HCT116 (cell line): ENCODE measurements at regions not wholly inside any gene's neighbourhood (a gene's known extent, or its start where the extent isn't known, plus 50 kb on each side); places are given as distances from the start of the nearest gene placed in this dataset.
A peak's percentile ranks its signal among the peaks of the same experiment; 100 is the strongest.

Experiments used
- ATAC-seq: fragments of 200-7000 bp; cut with Tn5 transposase; 2 replicates; pipeline ENCODE4 v1.9.1; 2020; ENCODE audit warnings: mild to moderate bottlenecking, moderate library complexity
- BruUV-seq: library from RNA; stranded (reverse); fragments of 400-500 nt; replicated peaks from 2 replicates; lab custom pipeline; 2021; lab: Mats Ljungman, UMichigan
- CTCF ChIA-PET: fragments of 300-600 bp; sonication (Branson Sonifier 250); formaldehyde crosslinking; loops from one replicate; lab custom pipeline; 2021; ENCODE audit warnings: antibody characterized with exemption; lab: Charles Lee
- POLR2A ChIA-PET: fragments of 300-600, 350-600 bp; sonication (Branson Sonifier 250); formaldehyde crosslinking; loops from one replicate; lab custom pipeline; 2021; ENCODE audit warnings: antibody characterized with exemption; lab: Charles Lee
- RAD21 ChIA-PET, 2 experiments: fragments of 300-600 bp; sonication (Branson Sonifier 250); formaldehyde crosslinking; loops; one replicate each; lab custom pipeline; 2023; ENCODE audit warnings: low total read pairs in 2 of 2; ENCODE audit not compliant: uncharacterized antibody in 2 of 2, unreplicated experiment in 2 of 2, low non-redundant PET in 1 of 2; lab: Charles Lee
- DNase-seq: peaks from one replicate; pipeline ENCODE4 v3.0.0-alpha.2; 2010; ENCODE audit warnings: low read depth, low spot score
- H2AFZ ChIP-seq: fragments of 200-600 bp; shearing (Covaris generic), sonication (generic); 2 replicates; pipeline ENCODE4 v1.6.1; 2017; ENCODE audit warnings: low read depth, mixed run types, mixed read lengths, antibody characterized with exemption, low read length; ENCODE audit not compliant: poor library complexity, severe bottlenecking
- H3K27ac ChIP-seq: 2 replicates; pipeline ENCODE4 v1.5.1; 2012; ENCODE audit warnings: low read depth, low read length
- H3K27me3 ChIP-seq: fragments of 200-600 bp; sonication (generic); 2 replicates; pipeline ENCODE4 v1.6.1; 2016; ENCODE audit warnings: mixed run types, low read length, mixed read lengths; ENCODE audit not compliant: insufficient read depth
- H3K36me3 ChIP-seq, 2 experiments: fragments of 200-500 bp in 1 of 2; fragments of 200-600 bp in 1 of 2; sonication (Bioruptor generic) in 1 of 2; sonication (generic) in 1 of 2; 2 replicates each; pipeline versions ENCODE4 v1.5.1 to v1.6.1; 2014 to 2016; ENCODE audit warnings: low read length in 2 of 2, inconsistent platforms in 1 of 2, mixed read lengths in 1 of 2, mixed run types in 1 of 2; ENCODE audit not compliant: insufficient read depth in 2 of 2, control insufficient read depth in 1 of 2
- H3K4me1 ChIP-seq, 2 experiments: fragments of 200-600 bp in 1 of 2; sonication (generic) in 1 of 2; 2 replicates each; pipeline versions ENCODE4 v1.5.1 to v1.6.1; 2012 to 2017; ENCODE audit warnings: low read length in 2 of 2, inconsistent platforms in 1 of 2, mild to moderate bottlenecking in 1 of 2, mixed read lengths in 1 of 2, mixed run types in 1 of 2, moderate library complexity in 1 of 2; ENCODE audit not compliant: insufficient read depth in 2 of 2, control insufficient read depth in 1 of 2
- H3K4me2 ChIP-seq: fragments of 200-600 bp; sonication (generic); 2 replicates; pipeline ENCODE4 v1.6.1; 2017; ENCODE audit warnings: mixed run types, low read length, mixed read lengths
- H3K4me3 ChIP-seq, 2 experiments: fragments of 200-600 bp in 1 of 2; sonication (generic) in 1 of 2; replicated peaks in 1 of 2; 2 replicates each; pipeline ENCODE4 v1.5.1; 2011 to 2016; ENCODE audit warnings: low read length in 2 of 2, control low read depth in 1 of 2, low read depth in 1 of 2, mild to moderate bottlenecking in 1 of 2, mixed read lengths in 1 of 2, mixed run types in 1 of 2
- H3K79me2 ChIP-seq: fragments of 200-600 bp; sonication (generic); 2 replicates; pipeline ENCODE4 v1.6.1; 2017; ENCODE audit warnings: mild to moderate bottlenecking, mixed run types, low read length, moderate library complexity, mixed read lengths; ENCODE audit not compliant: insufficient read depth
- H3K9ac ChIP-seq: fragments of 200-600 bp; sonication (generic); 2 replicates; pipeline ENCODE4 v1.6.1; 2016; ENCODE audit warnings: low read length, mixed read lengths
- H3K9me2 ChIP-seq: fragments of 200-600 bp; sonication (generic), shearing (Covaris generic); 2 replicates; pipeline ENCODE4 v1.6.1; 2017; ENCODE audit warnings: mixed run types, mild to moderate bottlenecking, moderate library complexity; ENCODE audit not compliant: insufficient read depth
- H3K9me3 ChIP-seq, 2 experiments: fragments of 200-500 bp in 1 of 2; fragments of 200-600 bp in 1 of 2; sonication (Bioruptor generic) in 1 of 2; sonication (generic) in 1 of 2; 2 replicates each; pipeline ENCODE4 v1.6.1; 2014 to 2017; ENCODE audit warnings: low read length in 2 of 2, mixed read lengths in 2 of 2, inconsistent platforms in 1 of 2, low read depth in 1 of 2, mild to moderate bottlenecking in 1 of 2, mixed run types in 1 of 2, moderate library complexity in 1 of 2; ENCODE audit not compliant: control insufficient read depth in 1 of 2, insufficient read depth in 1 of 2
- H4K20me1 ChIP-seq: fragments of 200-600 bp; sonication (generic), shearing (Covaris generic); 2 replicates; pipeline ENCODE4 v1.6.1; 2017; ENCODE audit warnings: mixed run types, mild to moderate bottlenecking, moderate library complexity; ENCODE audit not compliant: insufficient read depth
- CBX3 ChIP-seq: IDR thresholded peaks from 2 replicates; pipeline ENCODE4 v1.6.1; 2012; ENCODE audit warnings: low read depth
- EZH2phosphoT487 ChIP-seq: fragments of 200-600 bp; IDR thresholded peaks from 2 replicates; pipeline ENCODE4 v1.6.1; 2018; ENCODE audit warnings: antibody characterized with exemption, borderline replicate concordance
- FOSL1 ChIP-seq: IDR thresholded peaks from 2 replicates; pipeline ENCODE4 v1.6.1; 2012; ENCODE audit warnings: low read depth
- POLR2A ChIP-seq: IDR thresholded peaks from 2 replicates; pipeline ENCODE4 v1.7.0; 2011; ENCODE audit warnings: borderline replicate concordance; ENCODE audit not compliant: insufficient read depth, insufficient read length; ENCODE audit errors: extremely low read depth
- POLR2AphosphoS5 ChIP-seq: IDR thresholded peaks from 2 replicates; pipeline ENCODE4 v1.6.1; 2011; ENCODE audit warnings: mild to moderate bottlenecking, low read depth, low read length, moderate library complexity
- RAD21 ChIP-seq: IDR thresholded peaks from 2 replicates; pipeline ENCODE4 v1.6.1; 2012; ENCODE audit warnings: low read depth, mild to moderate bottlenecking
- SIN3A ChIP-seq: IDR thresholded peaks from 2 replicates; pipeline ENCODE4 v1.6.1; 2012; ENCODE audit warnings: low read depth
- intact Hi-C: fragments of 100-400 bp; cut with micrococcal nuclease; formaldehyde crosslinking; loops from 2 replicates; pipeline ENCODE4 v1.10.0; 2022
- TF ChIP-seq, protein P1 (sequence below): IDR thresholded peaks from 2 replicates; pipeline ENCODE4 v1.6.1; 2012; ENCODE audit warnings: low read depth
- TF ChIP-seq, protein P2 (sequence below): IDR thresholded peaks from 2 replicates; pipeline ENCODE4 v1.6.1; 2012

- TF ChIP-seq, protein P1, sequence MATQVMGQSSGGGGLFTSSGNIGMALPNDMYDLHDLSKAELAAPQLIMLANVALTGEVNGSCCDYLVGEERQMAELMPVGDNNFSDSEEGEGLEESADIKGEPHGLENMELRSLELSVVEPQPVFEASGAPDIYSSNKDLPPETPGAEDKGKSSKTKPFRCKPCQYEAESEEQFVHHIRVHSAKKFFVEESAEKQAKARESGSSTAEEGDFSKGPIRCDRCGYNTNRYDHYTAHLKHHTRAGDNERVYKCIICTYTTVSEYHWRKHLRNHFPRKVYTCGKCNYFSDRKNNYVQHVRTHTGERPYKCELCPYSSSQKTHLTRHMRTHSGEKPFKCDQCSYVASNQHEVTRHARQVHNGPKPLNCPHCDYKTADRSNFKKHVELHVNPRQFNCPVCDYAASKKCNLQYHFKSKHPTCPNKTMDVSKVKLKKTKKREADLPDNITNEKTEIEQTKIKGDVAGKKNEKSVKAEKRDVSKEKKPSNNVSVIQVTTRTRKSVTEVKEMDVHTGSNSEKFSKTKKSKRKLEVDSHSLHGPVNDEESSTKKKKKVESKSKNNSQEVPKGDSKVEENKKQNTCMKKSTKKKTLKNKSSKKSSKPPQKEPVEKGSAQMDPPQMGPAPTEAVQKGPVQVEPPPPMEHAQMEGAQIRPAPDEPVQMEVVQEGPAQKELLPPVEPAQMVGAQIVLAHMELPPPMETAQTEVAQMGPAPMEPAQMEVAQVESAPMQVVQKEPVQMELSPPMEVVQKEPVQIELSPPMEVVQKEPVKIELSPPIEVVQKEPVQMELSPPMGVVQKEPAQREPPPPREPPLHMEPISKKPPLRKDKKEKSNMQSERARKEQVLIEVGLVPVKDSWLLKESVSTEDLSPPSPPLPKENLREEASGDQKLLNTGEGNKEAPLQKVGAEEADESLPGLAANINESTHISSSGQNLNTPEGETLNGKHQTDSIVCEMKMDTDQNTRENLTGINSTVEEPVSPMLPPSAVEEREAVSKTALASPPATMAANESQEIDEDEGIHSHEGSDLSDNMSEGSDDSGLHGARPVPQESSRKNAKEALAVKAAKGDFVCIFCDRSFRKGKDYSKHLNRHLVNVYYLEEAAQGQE, result no peak
- no peak for TF ChIP-seq POLR2A
- TF ChIP-seq EZH2phosphoT487, result no peak
Observed at GRCh38 chr4:174423257-174423944, 98.9 kb downstream of the HPGD start (continued).

- H3K4me3 ChIP-seq, result no peak overlapping the region
Observed at GRCh38 chr4:174422893-174423256, 99.4 kb downstream of the HPGD start.

More at GRCh38 chr4:174422893-174423256, 99.4 kb downstream of the HPGD start:
- peak overlapping the region; percentile 50 for H3K4me2 ChIP-seq
- BruUV-seq, result no TSS peak
- ChIA-PET RAD21 (no interaction called here), CTCF (no interaction called here), POLR2A (no interaction called here)
- H3K27ac ChIP-seq, result no peak overlapping the region
- H2AFZ ChIP-seq, result peak overlapping the region; percentile 78
- no peak for DNase-seq
- TF ChIP-seq FOSL1 (no peak), SIN3A (no peak), RAD21 (no peak), POLR2AphosphoS5 (no peak), CBX3 (no peak)
- TF ChIP-seq, protein P2, sequence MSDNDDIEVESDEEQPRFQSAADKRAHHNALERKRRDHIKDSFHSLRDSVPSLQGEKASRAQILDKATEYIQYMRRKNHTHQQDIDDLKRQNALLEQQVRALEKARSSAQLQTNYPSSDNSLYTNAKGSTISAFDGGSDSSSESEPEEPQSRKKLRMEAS, result no peak
- no peaks in the 10 kb centered on the region for H3K9me3 ChIP-seq
- no peaks in the 10 kb centered on the region for H3K36me3 ChIP-seq
- no peaks in the 10 kb centered on the region for H3K9me2 ChIP-seq
- H3K27me3 ChIP-seq, result no peaks in the 10 kb centered on the region
- intact Hi-C loops, result no loop called here
- H3K4me1 ChIP-seq, result peaks cover 0 to 12% of the 10 kb centered on the region in 2 experiments; a peak in 2 of 4 replicates
- no peak for ATAC-seq
- H4K20me1 ChIP-seq, result no peaks in the 10 kb centered on the region
- no peak overlapping the region for H3K9ac ChIP-seq
- no peaks in the 10 kb centered on the region for H3K79me2 ChIP-seq
